Kasumi-1 (cell line): ENCODE measurements at regions not wholly inside any gene's neighbourhood (a gene's known extent, or its start where the extent isn't known, plus 50 kb on each side); places are given as distances from the start of the nearest gene placed in this dataset.

Source experiments
- DNase-seq, 2 experiments: peaks; one replicate each; lab custom pipeline; 2025; lab: John Stamatoyannopoulos, UW

- no peak for DNase-seq
These were observed 50.8 kb upstream of the ELF5 start for GRCh38 chr11:34564406-34564805.

GRCh38 chr11:34564807-34565241 lies 51.2 kb upstream of the ELF5 start:
- no peak for DNase-seq

- peak; percentile 8 to 40 for DNase-seq
These were observed 52.0 kb upstream of the ELF5 start for GRCh38 chr11:34565417-34566207.

GRCh38 chr11:34566208-34566551 lies 52.6 kb upstream of the ELF5 start:
- no peak for DNase-seq

GRCh38 chr11:34566736-34567135 lies 53.1 kb upstream of the ELF5 start:
- no peak for DNase-seq

GRCh38 chr11:34567733-34568132 lies 53.2 kb upstream of the EHF start:
- DNase-seq: no peak

GRCh38 chr11:34570584-34570983 lies 50.3 kb upstream of the EHF start:
- no peak for DNase-seq
